Panc1 (cell line): ENCODE measurements at regions not wholly inside any gene's neighbourhood (a gene's known extent, or its start where the extent isn't known, plus 50 kb on each side); places are given as distances from the start of the nearest gene placed in this dataset.

Experiments used
- ATAC-seq: fragments of 200-7000 bp; cut with Tn5 transposase; 2 replicates; pipeline ENCODE4 v1.9.1; 2020; ENCODE audit warnings: mild to moderate bottlenecking, moderate library complexity
- BruUV-seq: library from RNA; stranded (reverse); fragments of 400-500 nt; replicated peaks from 2 replicates; lab custom pipeline; 2021; lab: Mats Ljungman, UMichigan
- CTCF ChIA-PET: fragments of 300-600 bp; sonication (Branson Sonifier 250); formaldehyde crosslinking; loops from one replicate; lab custom pipeline; 2022; ENCODE audit warnings: antibody characterized with exemption; lab: Charles Lee
- POLR2A ChIA-PET: fragments of 300-600 bp; sonication (Branson Sonifier 250); formaldehyde crosslinking; loops from one replicate; lab custom pipeline; 2022; ENCODE audit warnings: antibody characterized with exemption; lab: Charles Lee
- DNase-seq: peaks from one replicate; pipeline ENCODE4 v3.0.0-alpha.2; 2010; ENCODE audit warnings: low read depth, low spot score
- H3K27ac ChIP-seq: 2 replicates; pipeline ENCODE4 v1.5.1; 2011; ENCODE audit warnings: mild to moderate bottlenecking, low read length, inconsistent platforms
- H3K27me3 ChIP-seq: fragments of 200-500 bp; sonication (Bioruptor generic); 2 replicates; pipeline ENCODE4 v1.6.0; 2014; ENCODE audit warnings: low read length, inconsistent platforms; ENCODE audit not compliant: control insufficient read depth, insufficient read depth
- H3K36me3 ChIP-seq: fragments of 200-500 bp; sonication (Bioruptor generic); 2 replicates; pipeline ENCODE4 v1.5.1; 2014; ENCODE audit warnings: inconsistent platforms, mild to moderate bottlenecking, low read length, moderate library complexity; ENCODE audit not compliant: control insufficient read depth, insufficient read depth
- H3K4me1 ChIP-seq: 2 replicates; pipeline ENCODE4 v1.5.1; 2011; ENCODE audit warnings: inconsistent platforms, mild to moderate bottlenecking, low read length, moderate library complexity; ENCODE audit not compliant: control insufficient read depth, insufficient read depth
- H3K4me3 ChIP-seq, 2 experiments: 2 replicates each; pipeline ENCODE4 v1.5.1; 2011 to 2012; ENCODE audit warnings: low read depth in 2 of 2, low read length in 2 of 2, mild to moderate bottlenecking in 2 of 2, inconsistent platforms in 1 of 2, moderate library complexity in 1 of 2
- H3K9me3 ChIP-seq: fragments of 200-500 bp; sonication (Bioruptor generic); 2 replicates; pipeline ENCODE4 v1.5.1; 2014; ENCODE audit warnings: low read depth, mild to moderate bottlenecking, inconsistent platforms, low read length, moderate library complexity; ENCODE audit not compliant: control insufficient read depth, insufficient read depth
- POLR2AphosphoS5 ChIP-seq: IDR thresholded peaks from 2 replicates; pipeline ENCODE4 v1.6.1; 2012; ENCODE audit warnings: mild to moderate bottlenecking, low read depth, low read length, moderate library complexity
- SIN3A ChIP-seq: IDR thresholded peaks from 2 replicates; pipeline ENCODE4 v1.6.1; 2012; ENCODE audit warnings: low read depth, mild to moderate bottlenecking, low read length, moderate library complexity, borderline replicate concordance; ENCODE audit not compliant: insufficient read depth
- TCF7L2 ChIP-seq: IDR thresholded peaks from 2 replicates; pipeline ENCODE4 v1.6.1; 2011; ENCODE audit warnings: mild to moderate bottlenecking, low read depth, low read length, inconsistent platforms
- in situ Hi-C: cut with HindIII; loops from 2 replicates; pipeline ENCODE4 v1.10.0; 2016; ENCODE audit warnings: low sequenced_read_pairs, low pct_unique_long_range_greater_than_20kb
- intact Hi-C: fragments of 100-400 bp; cut with micrococcal nuclease; formaldehyde crosslinking; loops from one replicate; pipeline ENCODE4 v1.10.0; 2022; ENCODE audit not compliant: unreplicated experiment
- TF ChIP-seq, protein P1 (sequence below): fragments of 450-650 bp; IDR thresholded peaks from 2 replicates; pipeline ENCODE4 v1.5.1; 2017; ENCODE audit warnings: mild to moderate bottlenecking
- TF ChIP-seq, protein P2 (sequence below), 2 experiments: IDR thresholded peaks; 2 replicates each; pipeline ENCODE4 v1.6.1; 2011 to 2012; ENCODE audit warnings: low read depth in 2 of 2, control low read depth in 1 of 2, low read length in 1 of 2, mild to moderate bottlenecking in 1 of 2, moderate library complexity in 1 of 2; ENCODE audit not compliant: insufficient read depth in 1 of 2

DNA sequence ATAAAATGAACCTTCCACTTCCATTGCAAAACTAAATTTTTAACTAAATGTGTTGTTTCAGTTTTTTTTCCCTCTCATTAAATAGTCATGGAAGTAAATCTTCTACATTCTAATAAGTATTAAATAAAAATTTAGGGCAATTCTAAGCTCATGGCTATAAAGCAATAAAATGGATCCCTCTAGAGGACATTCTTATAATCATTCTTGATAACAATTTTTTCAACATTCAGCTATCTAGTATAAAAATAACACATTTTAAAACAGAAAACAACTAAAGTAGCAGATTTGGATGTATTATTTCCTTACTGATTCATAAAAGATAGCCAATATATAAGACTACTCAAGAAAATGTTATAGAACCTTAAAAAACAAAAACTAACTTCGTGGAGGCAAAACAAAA is 393.1 kb downstream of the PLOD2 start:
- in situ Hi-C loops (no loop called here), intact Hi-C loops (no loop called here)
- H3K36me3 ChIP-seq, result no peaks in the 10 kb centered on the region
- H3K9me3 ChIP-seq, result no peaks in the 10 kb centered on the region
- H3K27ac ChIP-seq, result no peak overlapping the region
- TF ChIP-seq, protein P1, sequence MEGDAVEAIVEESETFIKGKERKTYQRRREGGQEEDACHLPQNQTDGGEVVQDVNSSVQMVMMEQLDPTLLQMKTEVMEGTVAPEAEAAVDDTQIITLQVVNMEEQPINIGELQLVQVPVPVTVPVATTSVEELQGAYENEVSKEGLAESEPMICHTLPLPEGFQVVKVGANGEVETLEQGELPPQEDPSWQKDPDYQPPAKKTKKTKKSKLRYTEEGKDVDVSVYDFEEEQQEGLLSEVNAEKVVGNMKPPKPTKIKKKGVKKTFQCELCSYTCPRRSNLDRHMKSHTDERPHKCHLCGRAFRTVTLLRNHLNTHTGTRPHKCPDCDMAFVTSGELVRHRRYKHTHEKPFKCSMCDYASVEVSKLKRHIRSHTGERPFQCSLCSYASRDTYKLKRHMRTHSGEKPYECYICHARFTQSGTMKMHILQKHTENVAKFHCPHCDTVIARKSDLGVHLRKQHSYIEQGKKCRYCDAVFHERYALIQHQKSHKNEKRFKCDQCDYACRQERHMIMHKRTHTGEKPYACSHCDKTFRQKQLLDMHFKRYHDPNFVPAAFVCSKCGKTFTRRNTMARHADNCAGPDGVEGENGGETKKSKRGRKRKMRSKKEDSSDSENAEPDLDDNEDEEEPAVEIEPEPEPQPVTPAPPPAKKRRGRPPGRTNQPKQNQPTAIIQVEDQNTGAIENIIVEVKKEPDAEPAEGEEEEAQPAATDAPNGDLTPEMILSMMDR, result no peak
- TF ChIP-seq, protein P2, sequence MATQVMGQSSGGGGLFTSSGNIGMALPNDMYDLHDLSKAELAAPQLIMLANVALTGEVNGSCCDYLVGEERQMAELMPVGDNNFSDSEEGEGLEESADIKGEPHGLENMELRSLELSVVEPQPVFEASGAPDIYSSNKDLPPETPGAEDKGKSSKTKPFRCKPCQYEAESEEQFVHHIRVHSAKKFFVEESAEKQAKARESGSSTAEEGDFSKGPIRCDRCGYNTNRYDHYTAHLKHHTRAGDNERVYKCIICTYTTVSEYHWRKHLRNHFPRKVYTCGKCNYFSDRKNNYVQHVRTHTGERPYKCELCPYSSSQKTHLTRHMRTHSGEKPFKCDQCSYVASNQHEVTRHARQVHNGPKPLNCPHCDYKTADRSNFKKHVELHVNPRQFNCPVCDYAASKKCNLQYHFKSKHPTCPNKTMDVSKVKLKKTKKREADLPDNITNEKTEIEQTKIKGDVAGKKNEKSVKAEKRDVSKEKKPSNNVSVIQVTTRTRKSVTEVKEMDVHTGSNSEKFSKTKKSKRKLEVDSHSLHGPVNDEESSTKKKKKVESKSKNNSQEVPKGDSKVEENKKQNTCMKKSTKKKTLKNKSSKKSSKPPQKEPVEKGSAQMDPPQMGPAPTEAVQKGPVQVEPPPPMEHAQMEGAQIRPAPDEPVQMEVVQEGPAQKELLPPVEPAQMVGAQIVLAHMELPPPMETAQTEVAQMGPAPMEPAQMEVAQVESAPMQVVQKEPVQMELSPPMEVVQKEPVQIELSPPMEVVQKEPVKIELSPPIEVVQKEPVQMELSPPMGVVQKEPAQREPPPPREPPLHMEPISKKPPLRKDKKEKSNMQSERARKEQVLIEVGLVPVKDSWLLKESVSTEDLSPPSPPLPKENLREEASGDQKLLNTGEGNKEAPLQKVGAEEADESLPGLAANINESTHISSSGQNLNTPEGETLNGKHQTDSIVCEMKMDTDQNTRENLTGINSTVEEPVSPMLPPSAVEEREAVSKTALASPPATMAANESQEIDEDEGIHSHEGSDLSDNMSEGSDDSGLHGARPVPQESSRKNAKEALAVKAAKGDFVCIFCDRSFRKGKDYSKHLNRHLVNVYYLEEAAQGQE (IDR thresholded peaks at IDR 0.05; ENCODE audit: insufficient read depth in 1 of 2, low read depth in 2 of 2, low read length in 1 of 2), result no peak
- no peak for TF ChIP-seq SIN3A
- no peak for TF ChIP-seq POLR2AphosphoS5
- TF ChIP-seq TCF7L2, result no peak
- no TSS peak for BruUV-seq
- no peaks in the 10 kb centered on the region for H3K4me1 ChIP-seq
- DNase-seq, result no peak
- no peak for ATAC-seq
- no peak overlapping the region for H3K4me3 ChIP-seq
- H3K27me3 ChIP-seq, result no peaks in the 10 kb centered on the region
- ChIA-PET CTCF (interaction anchor here (0.6 to 0.8 kb wide), 2 partner anchors 241 to 1792 kb away, joined by 3 read pairs; no protein-coding TSS in a partner anchor), POLR2A (no interaction called here)

DNA sequence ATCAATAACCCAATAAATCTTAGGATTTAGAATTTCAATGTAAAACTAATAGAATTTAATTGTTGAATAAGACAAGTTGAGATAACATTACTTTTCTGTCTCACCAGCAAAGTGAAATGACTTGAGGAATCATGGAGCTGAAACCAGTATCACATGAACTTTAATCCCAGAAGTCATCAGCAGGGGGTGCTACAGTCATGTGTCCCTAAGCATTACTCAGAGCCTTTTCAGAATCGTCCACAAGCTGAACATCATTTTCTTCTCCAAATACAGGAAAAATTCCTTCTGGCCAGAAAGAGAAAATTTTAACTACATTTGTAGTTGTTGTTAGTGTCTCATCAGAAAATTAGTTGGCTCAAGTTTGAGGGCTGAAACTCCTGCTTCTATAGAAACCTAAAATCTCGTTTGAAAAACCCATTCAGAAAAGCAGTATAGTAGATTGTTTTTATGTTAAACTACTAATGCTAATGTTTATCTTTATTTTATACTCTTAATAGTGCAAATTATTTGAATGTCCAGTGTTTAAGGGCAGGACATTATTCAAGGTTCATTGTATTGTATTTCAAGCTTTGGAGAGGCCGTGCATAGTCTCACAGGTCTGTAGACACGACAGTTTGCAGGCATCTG is 384.1 kb downstream of the PLOD2 start:
- ChIA-PET CTCF (interaction anchor here (0.7 to 1.1 kb wide), 2 partner anchors 278 to 411 kb away, joined by 3 to 4 read pairs; no protein-coding TSS in a partner anchor), POLR2A (no interaction called here)
- no peaks in the 10 kb centered on the region for H3K4me1 ChIP-seq
- H3K27me3 ChIP-seq, result no peaks in the 10 kb centered on the region
- ATAC-seq (no peak), DNase-seq (peak; percentile 28)
- H3K27ac ChIP-seq, result no peak overlapping the region
- intact Hi-C loops (loop anchor here (10.0 kb wide), 1 partner anchor 248 kb away; no protein-coding TSS in a partner anchor), in situ Hi-C loops (no loop called here)
- H3K4me3 ChIP-seq, result no peak overlapping the region
- no peak for TF ChIP-seq TCF7L2
- TF ChIP-seq, protein P1, result peak; percentile 73; the same call in 1 of the 2 replicates
- H3K9me3 ChIP-seq, result no peaks in the 10 kb centered on the region
- H3K36me3 ChIP-seq, result no peaks in the 10 kb centered on the region
- no TSS peak for BruUV-seq
